HEK293 (cell line): ENCODE measurements at regions not wholly inside any gene's neighbourhood (a gene's known extent, or its start where the extent isn't known, plus 50 kb on each side); places are given as distances from the start of the nearest gene placed in this dataset.

Experiments
- CTCF ChIA-PET: fragments of 350-600 bp; formaldehyde crosslinking; extraction: SDS; loops from one replicate; lab custom pipeline; 2021; ENCODE audit warnings: antibody characterized with exemption; lab: Yijun Ruan, JAX
- POLR2A ChIA-PET: fragments of 300-600 bp; formaldehyde crosslinking; extraction: SDS; loops from one replicate; lab custom pipeline; 2020; ENCODE audit warnings: antibody characterized with exemption, inconsistent platforms; lab: Yijun Ruan, JAX
- H3K27ac ChIP-seq: fragments of 200-500 bp; sonication (Bioruptor generic); 2 replicates; pipeline ENCODE4 v1.5.1; 2014; ENCODE audit warnings: low read depth, low read length, control low read depth, inconsistent platforms; ENCODE audit errors: extremely low read depth
- H3K36me3 ChIP-seq, 2 experiments: fragments of 200-500 bp in 1 of 2; sonication (Bioruptor generic) in 1 of 2; 1 replicate in 1 of 2; 2 replicates in 1 of 2; pipeline ENCODE4 v1.5.1; 2014 to 2017; ENCODE audit warnings: inconsistent platforms in 2 of 2, low read length in 2 of 2; ENCODE audit not compliant: control insufficient read depth in 2 of 2, insufficient read depth in 1 of 2
- H3K4me1 ChIP-seq: fragments of 200-500 bp; sonication (Bioruptor generic); 2 replicates; pipeline ENCODE4 v1.5.1; 2014; ENCODE audit warnings: mild to moderate bottlenecking, low read length, inconsistent platforms; ENCODE audit not compliant: control insufficient read depth, insufficient read depth
- H3K4me3 ChIP-seq: 2 replicates; pipeline ENCODE4 v1.5.1; 2011; ENCODE audit warnings: low read depth, mild to moderate bottlenecking, control low read depth, low read length, moderate library complexity
- H3K9me3 ChIP-seq: fragments of 200-500 bp; sonication (Bioruptor generic); 2 replicates; pipeline ENCODE4 v1.5.1; 2014; ENCODE audit warnings: low read depth, low read length, inconsistent platforms; ENCODE audit not compliant: control insufficient read depth, insufficient read depth
- BCL11A ChIP-seq: fragments of 450-650 bp; formaldehyde crosslinking; IDR thresholded peaks from 2 replicates; pipeline ENCODE4 v1.5.1; 2016; ENCODE audit warnings: low read depth, missing biosample characterization, missing genetic modification characterization
- GFI1B ChIP-seq: fragments of 450-650 bp; formaldehyde crosslinking; IDR thresholded peaks from 2 replicates; pipeline ENCODE4 v1.5.1; 2016; ENCODE audit warnings: missing biosample characterization, missing genetic modification characterization
- HOXC10 ChIP-seq: sonication (generic); formaldehyde crosslinking; IDR thresholded peaks from 2 replicates; pipeline ENCODE4 v1.8.1; 2023; ENCODE audit warnings: mild to moderate bottlenecking, missing genetic modification reagents
- KLF8 ChIP-seq: fragments of 450-650 bp; formaldehyde crosslinking; IDR thresholded peaks from 2 replicates; pipeline ENCODE4 v1.5.1; 2016; ENCODE audit warnings: missing biosample characterization, missing genetic modification characterization
- PRDM6 ChIP-seq: fragments of 450-650 bp; formaldehyde crosslinking; IDR thresholded peaks from 2 replicates; pipeline ENCODE4 v1.5.1; 2017; ENCODE audit warnings: missing biosample characterization, missing genetic modification characterization
- ZFP41 ChIP-seq: fragments of 450-650 bp; formaldehyde crosslinking; IDR thresholded peaks from 2 replicates; pipeline ENCODE4 v1.5.1; 2016; ENCODE audit warnings: missing biosample characterization, missing genetic modification characterization, borderline replicate concordance
- ZNF146 ChIP-seq: fragments of 450-650 bp; formaldehyde crosslinking; IDR thresholded peaks from 2 replicates; pipeline ENCODE4 v1.5.1; 2016; ENCODE audit warnings: missing biosample characterization, missing genetic modification characterization
- ZNF157 ChIP-seq: fragments of 450-650 bp; formaldehyde crosslinking; IDR thresholded peaks from 2 replicates; pipeline ENCODE4 v1.5.1; 2016; ENCODE audit warnings: missing biosample characterization, missing genetic modification characterization
- ZNF16 ChIP-seq: fragments of 450-650 bp; formaldehyde crosslinking; IDR thresholded peaks from 2 replicates; pipeline ENCODE4 v1.5.1; 2016; ENCODE audit warnings: low read depth, missing biosample characterization, missing genetic modification characterization
- ZNF19 ChIP-seq: fragments of 450-650 bp; formaldehyde crosslinking; IDR thresholded peaks from 2 replicates; pipeline ENCODE4; 2016; ENCODE audit warnings: missing biosample characterization, missing genetic modification characterization, low read depth
- ZNF214 ChIP-seq: fragments of 450-650 bp; formaldehyde crosslinking; IDR thresholded peaks from 2 replicates; pipeline ENCODE4 v1.5.1; 2017; ENCODE audit warnings: missing biosample characterization, mild to moderate bottlenecking, missing genetic modification characterization, borderline replicate concordance
- ZNF23 ChIP-seq: fragments of 450-650 bp; formaldehyde crosslinking; IDR thresholded peaks from 2 replicates; pipeline ENCODE4 v1.5.1; 2016; ENCODE audit warnings: missing biosample characterization, missing genetic modification characterization, borderline replicate concordance
- ZNF341 ChIP-seq: fragments of 450-650 bp; formaldehyde crosslinking; IDR thresholded peaks from 2 replicates; pipeline ENCODE4; 2016; ENCODE audit warnings: low read depth, missing biosample characterization, missing genetic modification characterization
- ZNF366 ChIP-seq: fragments of 450-650 bp; formaldehyde crosslinking; conservative IDR thresholded peaks from 2 replicates; pipeline ENCODE4 v1.5.1; 2016; ENCODE audit warnings: missing biosample characterization, missing genetic modification characterization
- ZNF423 ChIP-seq: fragments of 450-650 bp; formaldehyde crosslinking; IDR thresholded peaks from 2 replicates; pipeline ENCODE4 v1.5.1; 2016; ENCODE audit warnings: missing biosample characterization, missing genetic modification characterization
- ZNF48 ChIP-seq: fragments of 450-650 bp; formaldehyde crosslinking; IDR thresholded peaks from 2 replicates; pipeline ENCODE4 v1.5.1; 2016; ENCODE audit warnings: missing biosample characterization, missing genetic modification characterization
- ZNF529 ChIP-seq: fragments of 450-650 bp; formaldehyde crosslinking; IDR thresholded peaks from 2 replicates; pipeline ENCODE4 v1.5.1; 2017; ENCODE audit warnings: missing genetic modification characterization, missing biosample characterization; ENCODE audit not compliant: insufficient replicate concordance
- ZNF530 ChIP-seq: fragments of 450-650 bp; formaldehyde crosslinking; IDR thresholded peaks from 2 replicates; pipeline ENCODE4 v1.5.1; 2016; ENCODE audit warnings: low read depth, missing biosample characterization, missing genetic modification characterization
- ZNF580 ChIP-seq: fragments of 450-650 bp; formaldehyde crosslinking; IDR thresholded peaks from 2 replicates; pipeline ENCODE4 v1.5.1; 2016; ENCODE audit warnings: missing biosample characterization, missing genetic modification characterization
- TF ChIP-seq, protein P1 (sequence below): fragments of 450-650 bp; formaldehyde crosslinking; IDR thresholded peaks from 2 replicates; pipeline ENCODE4 v1.5.1; 2016; ENCODE audit warnings: missing biosample characterization, missing genetic modification characterization, borderline replicate concordance
- TF ChIP-seq, protein P2 (sequence below): fragments of 450-650 bp; formaldehyde crosslinking; IDR thresholded peaks from 2 replicates; pipeline ENCODE4 v1.5.1; 2016; ENCODE audit warnings: missing biosample characterization, missing genetic modification characterization

DNA sequence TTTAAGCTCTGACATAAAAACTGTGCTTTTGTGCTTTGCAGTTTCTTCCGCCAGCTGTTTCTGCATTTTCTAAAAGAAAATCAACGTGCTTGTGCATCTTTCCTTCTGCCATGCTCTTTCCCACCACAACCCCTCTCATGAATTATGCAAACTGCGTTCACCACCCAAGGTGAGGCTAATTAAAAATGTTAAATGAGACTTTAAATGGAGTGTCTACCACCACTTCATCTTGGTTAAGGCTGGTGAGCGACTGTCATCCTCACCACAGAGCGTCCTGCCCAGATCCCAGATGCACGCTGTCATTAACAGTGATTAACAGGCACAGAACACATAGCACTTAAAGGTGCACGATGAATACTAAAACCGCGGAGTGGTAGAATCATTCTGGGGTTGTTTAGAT, 250.5 kb upstream of the RAB6C start:
- CTCF ChIA-PET: no interaction called here

GRCh38 chr2:129729646-129730045, 249.8 kb upstream of the RAB6C start:
- Histone ChIP-seq H3K4me1 (no peaks in the 10 kb centered on the region), H3K36me3 (no peaks in the 10 kb centered on the region), H3K27ac (no peak overlapping the region), H3K4me3 (no peak overlapping the region), H3K9me3 (no peaks in the 10 kb centered on the region)
- TF ChIP-seq, protein P1, sequence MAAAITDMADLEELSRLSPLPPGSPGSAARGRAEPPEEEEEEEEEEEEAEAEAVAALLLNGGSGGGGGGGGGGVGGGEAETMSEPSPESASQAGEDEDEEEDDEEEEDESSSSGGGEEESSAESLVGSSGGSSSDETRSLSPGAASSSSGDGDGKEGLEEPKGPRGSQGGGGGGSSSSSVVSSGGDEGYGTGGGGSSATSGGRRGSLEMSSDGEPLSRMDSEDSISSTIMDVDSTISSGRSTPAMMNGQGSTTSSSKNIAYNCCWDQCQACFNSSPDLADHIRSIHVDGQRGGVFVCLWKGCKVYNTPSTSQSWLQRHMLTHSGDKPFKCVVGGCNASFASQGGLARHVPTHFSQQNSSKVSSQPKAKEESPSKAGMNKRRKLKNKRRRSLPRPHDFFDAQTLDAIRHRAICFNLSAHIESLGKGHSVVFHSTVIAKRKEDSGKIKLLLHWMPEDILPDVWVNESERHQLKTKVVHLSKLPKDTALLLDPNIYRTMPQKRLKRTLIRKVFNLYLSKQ (tag by site-specific recombination): no peak
- no peak for TF ChIP-seq ZNF214 (tag by site-specific recombination)
- no peak for TF ChIP-seq GFI1B
- TF ChIP-seq BCL11A: no peak
- no peak for TF ChIP-seq ZFP41 (tag by site-specific recombination)
- TF ChIP-seq KLF8 (tag by site-specific recombination): no peak
- no peak for TF ChIP-seq ZNF580 (tag by site-specific recombination)
- no peak for TF ChIP-seq ZNF423 (tag by site-specific recombination)
- no peak for TF ChIP-seq ZNF529 (tag by site-specific recombination)
- no peak for TF ChIP-seq ZNF157 (tag by site-specific recombination)
- TF ChIP-seq, protein P2, sequence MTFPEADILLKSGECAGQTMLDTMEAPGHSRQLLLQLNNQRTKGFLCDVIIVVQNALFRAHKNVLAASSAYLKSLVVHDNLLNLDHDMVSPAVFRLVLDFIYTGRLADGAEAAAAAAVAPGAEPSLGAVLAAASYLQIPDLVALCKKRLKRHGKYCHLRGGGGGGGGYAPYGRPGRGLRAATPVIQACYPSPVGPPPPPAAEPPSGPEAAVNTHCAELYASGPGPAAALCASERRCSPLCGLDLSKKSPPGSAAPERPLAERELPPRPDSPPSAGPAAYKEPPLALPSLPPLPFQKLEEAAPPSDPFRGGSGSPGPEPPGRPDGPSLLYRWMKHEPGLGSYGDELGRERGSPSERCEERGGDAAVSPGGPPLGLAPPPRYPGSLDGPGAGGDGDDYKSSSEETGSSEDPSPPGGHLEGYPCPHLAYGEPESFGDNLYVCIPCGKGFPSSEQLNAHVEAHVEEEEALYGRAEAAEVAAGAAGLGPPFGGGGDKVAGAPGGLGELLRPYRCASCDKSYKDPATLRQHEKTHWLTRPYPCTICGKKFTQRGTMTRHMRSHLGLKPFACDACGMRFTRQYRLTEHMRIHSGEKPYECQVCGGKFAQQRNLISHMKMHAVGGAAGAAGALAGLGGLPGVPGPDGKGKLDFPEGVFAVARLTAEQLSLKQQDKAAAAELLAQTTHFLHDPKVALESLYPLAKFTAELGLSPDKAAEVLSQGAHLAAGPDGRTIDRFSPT (tag by site-specific recombination): no peak
- no peak for TF ChIP-seq ZNF23
- no peak for TF ChIP-seq ZNF530 (tag by site-specific recombination)
- ChIA-PET CTCF (no interaction called here), POLR2A (no interaction called here)

More for the DNA sequence above, 250.5 kb upstream of the RAB6C start:
- no peak for TF ChIP-seq ZNF366 (tag by site-specific recombination)
- TF ChIP-seq ZNF146 (tag by site-specific recombination): no peak
- no peak for TF ChIP-seq ZNF16 (tag by site-specific recombination)
- no peak for TF ChIP-seq ZNF48 (tag by site-specific recombination)
- TF ChIP-seq ZNF214 (tag by site-specific recombination): no peak
- no peak for TF ChIP-seq ZNF19 (tag by site-specific recombination)
- TF ChIP-seq ZNF341 (tag by site-specific recombination): no peak
- TF ChIP-seq PRDM6 (tag by site-specific recombination): no peak
- no peak for TF ChIP-seq HOXC10 (CRISPR knock-in tag)
- Histone ChIP-seq H3K4me1 (no peaks in the 10 kb centered on the region), H3K36me3 (no peaks in the 10 kb centered on the region), H3K27ac (no peak overlapping the region), H3K9me3 (no peaks in the 10 kb centered on the region), H3K4me3 (no peak overlapping the region)
- POLR2A ChIA-PET: no interaction called here
